HG03378 (cell line): ENCODE measurements at regions not wholly inside any gene's neighbourhood (a gene's known extent, or its start where the extent isn't known, plus 50 kb on each side); places are given as distances from the start of the nearest gene placed in this dataset.
"Not testable (repeated sequence)": the region's sequence is repeated elsewhere in the genome, so short reads cannot be mapped to it uniquely, and the experiment has no call there.

Experiments used
- ATAC-seq: cut with Tn5 transposase; IDR thresholded peaks from one replicate; pipeline ENCODE4 v1.9.1; 2021; ENCODE audit warnings: mild to moderate bottlenecking, moderate library complexity; ENCODE audit not compliant: unreplicated experiment

DNA sequence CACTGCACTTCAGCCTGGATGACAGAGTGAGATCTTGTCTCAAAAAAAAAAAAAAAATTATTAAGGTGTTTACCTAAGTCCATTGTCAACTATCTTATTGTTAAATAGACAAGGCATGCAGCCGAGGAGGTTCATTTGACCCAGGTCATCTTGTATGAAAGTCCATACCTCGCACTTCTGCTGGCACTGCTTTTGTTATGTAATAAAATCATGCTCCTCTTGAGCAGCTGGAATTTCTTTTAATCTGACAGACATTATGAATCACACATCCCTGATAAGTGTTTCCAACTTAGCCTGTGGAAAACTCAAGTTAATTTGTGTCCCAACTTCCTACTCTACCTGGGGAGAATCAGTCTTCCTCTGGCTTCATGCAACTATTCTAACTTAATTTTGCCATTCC is 315.6 kb upstream of the KLF4 start:
- no peak for ATAC-seq

- ATAC-seq = no peak
Measured at GRCh38 chr9:107794259-107794658, 304.7 kb upstream of the KLF4 start.

DNA sequence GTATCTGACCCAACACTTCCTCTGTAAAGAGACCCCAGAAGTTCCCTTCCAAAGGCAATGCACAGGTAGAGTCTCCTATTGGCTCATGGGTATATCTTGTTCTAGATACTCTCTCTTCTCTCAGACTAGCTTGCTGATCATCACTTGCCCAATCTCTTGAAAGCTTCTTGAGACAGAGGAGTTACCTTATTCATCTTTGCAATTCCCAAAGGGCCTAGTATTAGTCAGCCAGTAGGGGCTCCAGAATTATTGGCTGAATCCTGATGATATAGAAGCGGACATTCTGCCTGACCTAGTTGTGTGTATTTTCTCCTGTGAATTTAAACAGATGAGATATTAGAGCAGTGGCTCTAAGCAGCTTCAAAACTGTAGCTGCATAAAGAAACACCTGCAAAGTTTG is 304.0 kb upstream of the KLF4 start:
- no peak for ATAC-seq

GRCh38 chr9:107792596-107792995 is 303.0 kb upstream of the KLF4 start:
- ATAC-seq = no peak

- ATAC-seq = no peak
Measured at GRCh38 chr9:107792006-107792405, 302.4 kb upstream of the KLF4 start.

- no peak for ATAC-seq
Measured at GRCh38 chr9:107789001-107789700, 299.6 kb upstream of the KLF4 start.

GRCh38 chr9:107786561-107786960 is 297.0 kb upstream of the KLF4 start:
- ATAC-seq = no peak

GRCh38 chr9:107784235-107784958 is 294.8 kb upstream of the KLF4 start:
- no peak for ATAC-seq

DNA sequence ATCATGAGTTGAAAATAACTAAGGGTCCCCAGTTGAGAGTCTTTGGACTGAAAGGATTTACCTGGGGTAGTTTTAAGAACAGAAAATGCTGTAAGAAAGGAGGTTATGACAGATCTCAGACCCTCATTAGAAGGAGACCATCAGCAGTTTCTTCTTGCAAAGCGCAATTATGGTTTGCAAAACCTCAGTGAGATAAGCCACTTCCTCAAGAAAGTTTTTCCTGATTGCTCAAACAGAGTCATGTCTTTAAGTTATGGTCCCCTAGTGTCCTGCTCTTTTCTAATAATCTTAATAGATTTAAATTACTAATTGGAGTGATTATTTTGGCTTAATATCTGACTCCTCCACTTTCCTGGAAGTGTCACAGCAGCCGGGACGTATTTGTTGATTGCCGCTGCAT is 293.2 kb upstream of the KLF4 start:
- ATAC-seq = no peak

DNA sequence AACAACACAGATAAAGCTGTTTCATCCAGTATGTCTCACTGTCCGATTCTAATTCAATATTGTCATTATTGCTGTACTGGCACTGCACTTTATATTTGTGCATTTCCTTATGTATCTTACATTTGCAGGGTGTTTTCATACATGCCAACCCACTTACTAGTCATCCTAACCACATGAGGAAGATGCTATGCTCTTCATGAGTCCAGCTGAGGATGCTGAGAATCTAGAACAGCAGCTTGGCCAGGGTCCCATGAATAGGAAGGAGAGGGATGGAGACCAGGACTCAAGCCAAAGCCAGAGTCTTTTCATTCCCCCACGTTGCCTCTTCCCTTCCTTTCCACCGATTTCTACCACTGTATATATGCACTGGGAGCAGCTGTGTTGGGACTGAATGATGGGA is 292.8 kb upstream of the KLF4 start:
- no peak for ATAC-seq

- ATAC-seq = no peak
Measured at GRCh38 chr9:107780960-107781359, 291.4 kb upstream of the KLF4 start.

- no peak for ATAC-seq
Measured at GRCh38 chr9:107779731-107780130, 290.2 kb upstream of the KLF4 start.

DNA sequence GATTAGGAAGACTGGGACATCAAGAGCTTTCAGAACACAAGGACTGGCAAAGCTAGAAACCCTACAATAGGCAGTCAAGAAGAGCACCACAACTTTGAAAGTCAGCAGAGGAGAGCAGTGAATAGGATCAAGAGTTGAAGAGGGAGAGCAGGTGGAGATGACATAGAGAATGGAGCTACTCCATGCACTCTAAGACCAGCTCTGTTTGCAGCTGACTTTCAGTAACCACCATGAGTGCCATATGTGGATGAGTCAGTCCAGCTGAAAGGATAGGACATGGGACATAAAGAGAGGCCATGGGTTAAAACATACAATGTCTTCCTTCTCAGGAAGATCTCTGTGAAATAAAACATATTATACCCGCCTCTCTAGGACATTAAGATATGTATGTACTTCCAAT is 289.1 kb upstream of the KLF4 start:
- ATAC-seq = no peak

GRCh38 chr9:107774099-107774498 is 284.5 kb upstream of the KLF4 start:
- ATAC-seq = not testable (repeated sequence)

- ATAC-seq = no peak
Measured at GRCh38 chr9:107772988-107773387, 283.4 kb upstream of the KLF4 start.

- ATAC-seq = no peak
Measured at GRCh38 chr9:107770716-107771115, 281.1 kb upstream of the KLF4 start.

GRCh38 chr9:107768224-107768623 is 278.7 kb upstream of the KLF4 start:
- ATAC-seq = no peak

DNA sequence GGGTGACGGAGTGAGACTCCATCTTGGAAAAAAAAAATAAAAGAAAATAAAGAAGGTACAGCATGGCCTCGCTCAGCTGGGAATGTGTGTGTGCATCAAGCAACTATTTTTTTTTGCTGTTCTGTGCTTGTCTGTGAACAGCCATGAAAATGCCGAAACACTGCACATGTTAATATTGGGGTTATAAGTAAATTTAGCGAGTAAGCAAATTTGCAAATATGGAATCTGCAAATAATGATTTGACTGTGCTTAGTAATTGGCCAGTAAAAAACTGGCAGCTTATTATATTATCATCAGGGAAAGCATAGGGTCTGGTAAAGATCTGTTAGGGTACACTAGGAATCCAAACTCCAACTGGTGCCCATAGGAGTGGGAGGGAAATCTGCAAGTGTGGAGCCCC is 278.1 kb upstream of the KLF4 start:
- no peak for ATAC-seq

DNA sequence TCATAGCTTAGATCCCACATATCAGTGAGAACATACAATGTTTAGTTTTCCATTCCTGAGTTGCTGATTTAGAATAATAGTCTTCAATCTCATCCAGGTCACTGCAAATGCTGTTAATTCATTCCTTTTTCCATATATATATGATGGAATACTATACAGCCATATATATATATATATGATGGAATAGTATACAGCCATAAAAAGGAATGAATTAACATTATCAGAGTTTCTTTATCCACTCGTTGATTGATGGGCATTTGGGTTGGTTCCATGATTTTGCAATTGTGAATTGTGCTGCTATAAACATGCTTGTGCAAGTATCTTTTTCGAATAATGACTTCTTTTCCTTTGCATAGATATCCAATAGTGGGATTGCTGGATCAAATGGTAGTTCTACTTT is 273.9 kb upstream of the KLF4 start:
- ATAC-seq = not testable (repeated sequence)

DNA sequence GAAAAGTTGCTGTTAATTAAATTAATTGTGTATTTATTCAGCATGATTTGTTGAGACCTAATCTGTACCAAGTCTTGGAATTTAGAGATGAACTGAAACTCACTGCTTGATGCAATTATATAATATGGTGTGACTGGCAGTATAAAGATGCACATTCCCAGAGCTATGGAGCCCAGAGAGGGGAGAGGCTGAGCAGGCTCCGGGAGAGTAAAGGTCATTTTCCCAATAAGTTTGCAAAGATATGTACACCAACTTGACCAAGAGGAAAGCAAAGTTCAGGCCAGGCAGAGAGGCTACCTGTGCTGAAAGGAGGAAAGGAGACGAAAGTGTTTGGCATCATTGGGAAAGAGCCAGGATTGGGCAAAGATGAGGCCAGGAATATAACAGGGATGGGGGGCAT is 271.7 kb upstream of the KLF4 start:
- ATAC-seq = no peak

- ATAC-seq = no peak
Measured at GRCh38 chr9:107760469-107761242, 271.1 kb upstream of the KLF4 start.

DNA sequence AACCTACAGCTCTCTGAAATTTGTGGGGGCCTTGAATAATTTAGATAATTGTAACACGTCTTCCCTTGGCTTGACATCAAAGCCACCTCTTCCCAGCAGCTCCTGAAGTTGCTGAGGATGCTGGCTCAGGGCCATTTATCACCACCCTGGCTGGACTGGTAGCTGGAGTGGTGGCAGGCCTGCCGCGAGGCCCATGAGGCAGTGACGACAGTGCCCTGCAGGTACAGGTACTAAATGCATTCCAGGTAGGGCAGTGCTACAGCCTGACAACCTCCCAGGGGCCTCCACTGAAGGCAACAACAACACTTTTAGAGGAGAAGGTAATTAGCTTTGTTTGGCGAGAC is 270.2 kb upstream of the KLF4 start:
- no peak for ATAC-seq
